WTC11 (cell line): ENCODE measurements at regions not wholly inside any gene's neighbourhood (a gene's known extent, or its start where the extent isn't known, plus 50 kb on each side); places are given as distances from the start of the nearest gene placed in this dataset.

ENCODE experiments used
- ATAC-seq: fragments of 200-7000 bp; cut with Tn5 transposase; 2 replicates; pipeline ENCODE4 v1.10.0; 2021; ENCODE audit warnings: mild to moderate bottlenecking, moderate library complexity
- CTCF ChIA-PET: fragments of 300-600 bp; sonication (Branson Sonifier 250); formaldehyde crosslinking; loops from one replicate; lab custom pipeline; 2021; ENCODE audit warnings: antibody characterized with exemption; lab: Charles Lee
- POLR2A ChIA-PET: fragments of 350-600 bp; sonication (Branson Sonifier 250); formaldehyde crosslinking; loops from one replicate; lab custom pipeline; 2021; ENCODE audit warnings: antibody characterized with exemption; lab: Charles Lee
- DNase-seq: peaks from one replicate; pipeline ENCODE4 v3.0.0; 2021; ENCODE audit warnings: low spot score
- H3K27ac Mint-ChIP-seq: 2 replicates; pipeline ENCODE4 v1.8.0; 2021; ENCODE audit warnings: mixed read lengths
- H3K27me3 Mint-ChIP-seq: 2 replicates; pipeline ENCODE4 v1.8.0; 2021; ENCODE audit warnings: low read depth, mild to moderate bottlenecking, moderate library complexity, mixed read lengths
- H3K36me3 Mint-ChIP-seq: 2 replicates; pipeline ENCODE4 v1.8.0; 2021; ENCODE audit warnings: mixed read lengths
- H3K4me1 Mint-ChIP-seq: 2 replicates; pipeline ENCODE4 v1.8.0; 2022; ENCODE audit warnings: mixed read lengths
- H3K4me3 Mint-ChIP-seq: 2 replicates; pipeline ENCODE4 v1.8.0; 2021; ENCODE audit warnings: mild to moderate bottlenecking, moderate library complexity, mixed read lengths
- H3K9me3 Mint-ChIP-seq: 2 replicates; pipeline ENCODE4 v1.8.0; 2021; ENCODE audit warnings: mixed read lengths
- CBFB ChIP-seq: sonication (generic); formaldehyde crosslinking; IDR thresholded peaks from 2 replicates; pipeline ENCODE4 v1.8.1; 2022; ENCODE audit warnings: mild to moderate bottlenecking, low read depth, missing genetic modification reagents
- CREB1 ChIP-seq: sonication (generic); formaldehyde crosslinking; IDR thresholded peaks from 2 replicates; pipeline ENCODE4 v1.8.0; 2023; ENCODE audit warnings: mild to moderate bottlenecking, missing genetic modification reagents
- FOXJ3 ChIP-seq: sonication (generic); formaldehyde crosslinking; IDR thresholded peaks from 2 replicates; pipeline ENCODE4 v1.9.0; 2021; ENCODE audit warnings: missing genetic modification reagents, mild to moderate bottlenecking, borderline replicate concordance
- FOXP1 ChIP-seq: sonication (generic); formaldehyde crosslinking; IDR thresholded peaks from 2 replicates; pipeline ENCODE4 v1.8.0; 2022; ENCODE audit warnings: missing genetic modification reagents, mild to moderate bottlenecking, moderate library complexity, borderline replicate concordance
- GABPB1 ChIP-seq: sonication (generic); formaldehyde crosslinking; IDR thresholded peaks from 2 replicates; pipeline ENCODE4 v1.8.1; 2023; ENCODE audit warnings: mild to moderate bottlenecking, missing genetic modification reagents
- GRHL2 ChIP-seq: fragments of 250-450 bp; sonication (Bioruptor Pico); IDR thresholded peaks from 2 replicates; pipeline ENCODE4 v1.8.0; 2022; ENCODE audit warnings: mild to moderate bottlenecking, moderate library complexity; ENCODE audit not compliant: insufficient replicate concordance, severe bottlenecking
- IRF1 ChIP-seq: sonication (generic); formaldehyde crosslinking; IDR thresholded peaks from 2 replicates; pipeline ENCODE4 v1.8.0; 2023; ENCODE audit warnings: missing genetic modification reagents
- PRRX2 ChIP-seq: fragments of 250-450 bp; sonication (Bioruptor Pico); IDR thresholded peaks from 2 replicates; pipeline ENCODE4 v1.8.0; 2021; ENCODE audit warnings: mild to moderate bottlenecking
- RELA ChIP-seq: sonication (generic); formaldehyde crosslinking; IDR thresholded peaks from 2 replicates; pipeline ENCODE4 v1.8.1; 2022; ENCODE audit warnings: missing genetic modification reagents, mild to moderate bottlenecking, borderline replicate concordance
- SMAD4 ChIP-seq: sonication (generic); formaldehyde crosslinking; IDR thresholded peaks from 2 replicates; pipeline ENCODE4 v1.8.0; 2022; ENCODE audit warnings: mild to moderate bottlenecking, missing genetic modification reagents
- SOX15 ChIP-seq: fragments of 250-450 bp; sonication (Bioruptor Pico); IDR thresholded peaks from 2 replicates; pipeline ENCODE4 v1.9.0; 2021; ENCODE audit warnings: mild to moderate bottlenecking
- TCF7 ChIP-seq: sonication (generic); formaldehyde crosslinking; IDR thresholded peaks from 2 replicates; pipeline ENCODE4 v1.8.0; 2022; ENCODE audit warnings: mild to moderate bottlenecking, low read depth, missing genetic modification reagents, moderate library complexity
- ZNF121 ChIP-seq: sonication (generic); formaldehyde crosslinking; IDR thresholded peaks from 2 replicates; pipeline ENCODE4 v1.8.0; 2023; ENCODE audit warnings: missing genetic modification reagents
- ZNF138 ChIP-seq: sonication (generic); formaldehyde crosslinking; conservative IDR thresholded peaks from 2 replicates; pipeline ENCODE4 v1.8.1; 2022; ENCODE audit warnings: mild to moderate bottlenecking, moderate library complexity, missing genetic modification reagents
- ZNF219 ChIP-seq: sonication (generic); formaldehyde crosslinking; IDR thresholded peaks from 2 replicates; pipeline ENCODE4 v1.8.0; 2023; ENCODE audit warnings: missing genetic modification reagents, mild to moderate bottlenecking, borderline replicate concordance
- ZNF232 ChIP-seq: sonication (generic); formaldehyde crosslinking; IDR thresholded peaks from 2 replicates; pipeline ENCODE4 v1.8.0; 2022; ENCODE audit warnings: mild to moderate bottlenecking, missing genetic modification reagents
- ZNF263 ChIP-seq: sonication (generic); formaldehyde crosslinking; IDR thresholded peaks from 2 replicates; pipeline ENCODE4 v1.8.1; 2022; ENCODE audit warnings: low read depth, mild to moderate bottlenecking, moderate library complexity, missing genetic modification reagents
- TF ChIP-seq, protein P1 (sequence below): sonication (generic); formaldehyde crosslinking; IDR thresholded peaks from 2 replicates; pipeline ENCODE4 v1.8.1; 2023; ENCODE audit warnings: mild to moderate bottlenecking, missing genetic modification reagents
- TF ChIP-seq, protein P2 (sequence below): sonication (generic); formaldehyde crosslinking; IDR thresholded peaks from 2 replicates; pipeline ENCODE4 v1.8.0; 2022; ENCODE audit warnings: mild to moderate bottlenecking, missing genetic modification reagents
- TF ChIP-seq, protein P3 (sequence below): sonication (generic); formaldehyde crosslinking; IDR thresholded peaks from 2 replicates; pipeline ENCODE4 v1.8.1; 2023; ENCODE audit warnings: mild to moderate bottlenecking, missing genetic modification reagents, moderate library complexity
- TF ChIP-seq, protein P4 (sequence below): sonication (generic); formaldehyde crosslinking; conservative IDR thresholded peaks from 2 replicates; pipeline ENCODE4 v1.8.1; 2022; ENCODE audit warnings: mild to moderate bottlenecking, missing genetic modification reagents
- TF ChIP-seq, protein P5 (sequence below): fragments of 250-450 bp; sonication (Bioruptor Pico); IDR thresholded peaks from 2 replicates; pipeline ENCODE4 v1.9.0; 2021; ENCODE audit warnings: moderate library complexity, mild to moderate bottlenecking, inconsistent platforms, borderline replicate concordance
- TF ChIP-seq, protein P6 (sequence below): sonication (generic); formaldehyde crosslinking; IDR thresholded peaks from 2 replicates; pipeline ENCODE4 v1.8.0; 2022; ENCODE audit warnings: mild to moderate bottlenecking, missing genetic modification reagents
- TF ChIP-seq, protein P7 (sequence below): fragments of 250-450 bp; sonication (Bioruptor Pico); IDR thresholded peaks from 2 replicates; pipeline ENCODE4 v1.9.0; 2021; ENCODE audit warnings: mild to moderate bottlenecking

- ChIA-PET POLR2A (interaction anchor here (0.6 kb wide), 1 partner anchor 769 kb away, joined by 8 read pairs; no protein-coding TSS in a partner anchor), CTCF (no interaction called here)
- Mint-ChIP-seq H3K36me3 (peaks cover 23% of the 10 kb centered on the region), H3K27me3 (no peaks in the 10 kb centered on the region; the same call in 1 of the 2 replicates), H3K4me3 (no peak overlapping the region), H3K9me3 (peaks cover 24% of the 10 kb centered on the region), H3K4me1 (no peaks in the 10 kb centered on the region), H3K27ac (no peak overlapping the region)
- TF ChIP-seq GRHL2 (no peak), ZNF121 (no peak), IRF1 (CRISPR knock-in tag) (no peak), GABPB1 (CRISPR knock-in tag) (no peak), PRRX2 (CRISPR knock-in tag) (no peak), ZNF232 (no peak), CBFB (no peak), ZNF138 (CRISPR knock-in tag) (no peak), ZNF263 (CRISPR knock-in tag) (no peak)
- TF ChIP-seq, protein P1, sequence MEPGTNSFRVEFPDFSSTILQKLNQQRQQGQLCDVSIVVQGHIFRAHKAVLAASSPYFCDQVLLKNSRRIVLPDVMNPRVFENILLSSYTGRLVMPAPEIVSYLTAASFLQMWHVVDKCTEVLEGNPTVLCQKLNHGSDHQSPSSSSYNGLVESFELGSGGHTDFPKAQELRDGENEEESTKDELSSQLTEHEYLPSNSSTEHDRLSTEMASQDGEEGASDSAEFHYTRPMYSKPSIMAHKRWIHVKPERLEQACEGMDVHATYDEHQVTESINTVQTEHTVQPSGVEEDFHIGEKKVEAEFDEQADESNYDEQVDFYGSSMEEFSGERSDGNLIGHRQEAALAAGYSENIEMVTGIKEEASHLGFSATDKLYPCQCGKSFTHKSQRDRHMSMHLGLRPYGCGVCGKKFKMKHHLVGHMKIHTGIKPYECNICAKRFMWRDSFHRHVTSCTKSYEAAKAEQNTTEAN = no peak
- DNase-seq = no peak
- no peak for ATAC-seq
Measured at GRCh38 chr7:16939161-16939560, 57.4 kb upstream of the AGR3 start.

DNA sequence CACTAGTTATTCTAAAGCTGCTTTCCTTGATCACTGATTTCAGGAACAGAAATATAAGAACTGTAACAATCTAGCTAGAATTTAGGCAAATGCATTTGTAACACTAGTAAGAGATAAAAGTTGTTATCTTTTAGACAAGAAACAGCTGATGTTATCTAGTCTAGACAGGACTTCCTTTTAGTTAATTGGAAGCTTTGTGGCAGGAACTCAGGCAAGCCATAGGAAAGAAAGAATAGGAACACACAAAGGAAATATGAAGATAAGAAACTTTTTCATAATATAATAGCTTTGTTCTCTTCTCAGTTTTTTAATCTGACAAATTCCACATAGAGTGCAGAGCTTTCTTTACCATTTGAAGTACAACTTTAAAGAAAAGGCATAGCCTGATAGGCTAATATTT lies 59.0 kb upstream of the AGR3 start:
- H3K36me3 Mint-ChIP-seq = peaks cover 27% of the 10 kb centered on the region
- no peaks in the 10 kb centered on the region; the same call in 1 of the 2 replicates for H3K27me3 Mint-ChIP-seq
- H3K4me1 Mint-ChIP-seq = no peaks in the 10 kb centered on the region
- TF ChIP-seq, protein P2, sequence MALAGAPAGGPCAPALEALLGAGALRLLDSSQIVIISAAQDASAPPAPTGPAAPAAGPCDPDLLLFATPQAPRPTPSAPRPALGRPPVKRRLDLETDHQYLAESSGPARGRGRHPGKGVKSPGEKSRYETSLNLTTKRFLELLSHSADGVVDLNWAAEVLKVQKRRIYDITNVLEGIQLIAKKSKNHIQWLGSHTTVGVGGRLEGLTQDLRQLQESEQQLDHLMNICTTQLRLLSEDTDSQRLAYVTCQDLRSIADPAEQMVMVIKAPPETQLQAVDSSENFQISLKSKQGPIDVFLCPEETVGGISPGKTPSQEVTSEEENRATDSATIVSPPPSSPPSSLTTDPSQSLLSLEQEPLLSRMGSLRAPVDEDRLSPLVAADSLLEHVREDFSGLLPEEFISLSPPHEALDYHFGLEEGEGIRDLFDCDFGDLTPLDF (CRISPR knock-in tag) = no peak
- TF ChIP-seq ZNF138 (CRISPR knock-in tag) = no peak
- no peak for TF ChIP-seq SMAD4 (CRISPR knock-in tag)
- TF ChIP-seq SOX15 (CRISPR knock-in tag) = no peak
- TF ChIP-seq, protein P3, sequence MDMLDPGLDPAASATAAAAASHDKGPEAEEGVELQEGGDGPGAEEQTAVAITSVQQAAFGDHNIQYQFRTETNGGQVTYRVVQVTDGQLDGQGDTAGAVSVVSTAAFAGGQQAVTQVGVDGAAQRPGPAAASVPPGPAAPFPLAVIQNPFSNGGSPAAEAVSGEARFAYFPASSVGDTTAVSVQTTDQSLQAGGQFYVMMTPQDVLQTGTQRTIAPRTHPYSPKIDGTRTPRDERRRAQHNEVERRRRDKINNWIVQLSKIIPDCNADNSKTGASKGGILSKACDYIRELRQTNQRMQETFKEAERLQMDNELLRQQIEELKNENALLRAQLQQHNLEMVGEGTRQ (CRISPR knock-in tag) = no peak
- TF ChIP-seq, protein P4, sequence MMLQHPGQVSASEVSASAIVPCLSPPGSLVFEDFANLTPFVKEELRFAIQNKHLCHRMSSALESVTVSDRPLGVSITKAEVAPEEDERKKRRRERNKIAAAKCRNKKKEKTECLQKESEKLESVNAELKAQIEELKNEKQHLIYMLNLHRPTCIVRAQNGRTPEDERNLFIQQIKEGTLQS (CRISPR knock-in tag) = no peak
- no peak for TF ChIP-seq TCF7 (CRISPR knock-in tag)
- CTCF ChIA-PET = no interaction called here
- POLR2A ChIA-PET = no interaction called here
- ATAC-seq (no peak), DNase-seq (no peak)
- H3K9me3 Mint-ChIP-seq = peaks cover 38% of the 10 kb centered on the region
- no peak overlapping the region for H3K4me3 Mint-ChIP-seq
- no peak overlapping the region for H3K27ac Mint-ChIP-seq

GRCh38 chr7:16942929-16943509 lies 61.2 kb upstream of the AGR3 start:
- peaks cover 56% of the 10 kb centered on the region for H3K9me3 Mint-ChIP-seq
- no peaks in the 10 kb centered on the region for H3K4me1 Mint-ChIP-seq
- no peak overlapping the region for H3K4me3 Mint-ChIP-seq
- no peaks in the 10 kb centered on the region; the same call in 1 of the 2 replicates for H3K27me3 Mint-ChIP-seq
- peaks cover 42% of the 10 kb centered on the region for H3K36me3 Mint-ChIP-seq
- ChIA-PET CTCF (no interaction called here), POLR2A (no interaction called here)
- DNase-seq (no peak), ATAC-seq (no peak)
- no peak overlapping the region for H3K27ac Mint-ChIP-seq
- TF ChIP-seq FOXP1 = no peak
- TF ChIP-seq, protein P5, sequence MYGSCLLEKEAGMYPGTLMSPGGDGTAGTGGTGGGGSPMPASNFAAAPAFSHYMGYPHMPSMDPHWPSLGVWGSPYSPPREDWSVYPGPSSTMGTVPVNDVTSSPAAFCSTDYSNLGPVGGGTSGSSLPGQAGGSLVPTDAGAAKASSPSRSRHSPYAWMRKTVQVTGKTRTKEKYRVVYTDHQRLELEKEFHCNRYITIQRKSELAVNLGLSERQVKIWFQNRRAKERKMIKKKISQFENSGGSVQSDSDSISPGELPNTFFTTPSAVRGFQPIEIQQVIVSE = no peak
- no peak for TF ChIP-seq ZNF219
- TF ChIP-seq RELA (CRISPR knock-in tag) = no peak
- no peak for TF ChIP-seq CREB1 (CRISPR knock-in tag)
- TF ChIP-seq, protein P6, sequence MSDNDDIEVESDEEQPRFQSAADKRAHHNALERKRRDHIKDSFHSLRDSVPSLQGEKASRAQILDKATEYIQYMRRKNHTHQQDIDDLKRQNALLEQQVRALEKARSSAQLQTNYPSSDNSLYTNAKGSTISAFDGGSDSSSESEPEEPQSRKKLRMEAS (CRISPR knock-in tag) = no peak
- no peak for TF ChIP-seq FOXJ3 (CRISPR knock-in tag)
- no peak for TF ChIP-seq ZNF232
- TF ChIP-seq, protein P7, sequence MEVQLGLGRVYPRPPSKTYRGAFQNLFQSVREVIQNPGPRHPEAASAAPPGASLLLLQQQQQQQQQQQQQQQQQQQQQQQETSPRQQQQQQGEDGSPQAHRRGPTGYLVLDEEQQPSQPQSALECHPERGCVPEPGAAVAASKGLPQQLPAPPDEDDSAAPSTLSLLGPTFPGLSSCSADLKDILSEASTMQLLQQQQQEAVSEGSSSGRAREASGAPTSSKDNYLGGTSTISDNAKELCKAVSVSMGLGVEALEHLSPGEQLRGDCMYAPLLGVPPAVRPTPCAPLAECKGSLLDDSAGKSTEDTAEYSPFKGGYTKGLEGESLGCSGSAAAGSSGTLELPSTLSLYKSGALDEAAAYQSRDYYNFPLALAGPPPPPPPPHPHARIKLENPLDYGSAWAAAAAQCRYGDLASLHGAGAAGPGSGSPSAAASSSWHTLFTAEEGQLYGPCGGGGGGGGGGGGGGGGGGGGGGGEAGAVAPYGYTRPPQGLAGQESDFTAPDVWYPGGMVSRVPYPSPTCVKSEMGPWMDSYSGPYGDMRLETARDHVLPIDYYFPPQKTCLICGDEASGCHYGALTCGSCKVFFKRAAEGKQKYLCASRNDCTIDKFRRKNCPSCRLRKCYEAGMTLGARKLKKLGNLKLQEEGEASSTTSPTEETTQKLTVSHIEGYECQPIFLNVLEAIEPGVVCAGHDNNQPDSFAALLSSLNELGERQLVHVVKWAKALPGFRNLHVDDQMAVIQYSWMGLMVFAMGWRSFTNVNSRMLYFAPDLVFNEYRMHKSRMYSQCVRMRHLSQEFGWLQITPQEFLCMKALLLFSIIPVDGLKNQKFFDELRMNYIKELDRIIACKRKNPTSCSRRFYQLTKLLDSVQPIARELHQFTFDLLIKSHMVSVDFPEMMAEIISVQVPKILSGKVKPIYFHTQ = no peak
